ENCODE measurements at regions not wholly inside any gene's neighbourhood (a gene's known extent, or its start where the extent isn't known, plus 50 kb on each side); places are given as distances from the start of the nearest gene placed in this dataset.

DNA sequence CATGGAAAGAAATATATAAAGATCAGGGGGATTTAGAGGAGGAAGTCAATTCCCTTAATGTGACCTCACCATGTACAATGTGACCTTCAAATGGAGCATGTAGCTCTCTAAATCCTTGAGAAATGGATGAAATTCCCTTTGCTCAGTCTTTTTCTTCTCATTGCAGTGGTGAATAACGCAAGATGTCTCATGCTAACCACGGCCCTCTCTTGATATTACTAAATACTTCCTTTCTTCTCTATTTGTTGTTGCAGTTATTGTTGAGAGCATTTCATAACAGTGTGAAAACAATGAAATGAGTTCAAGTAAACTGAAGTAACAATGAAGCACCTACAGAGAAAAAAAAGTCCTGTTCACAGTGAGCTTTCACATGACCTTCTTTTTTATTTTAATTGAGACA is 55.6 kb downstream of the ZNF281 start:
- no peak for DNase-seq (ENCODE audit: low read depth, low spot score)

GRCh38 chr1:200353232-200353631 is 56.6 kb downstream of the ZNF281 start:
- DNase-seq (ENCODE audit: low read depth, low spot score) = no peak

GRCh38 chr1:200351826-200352549 is 57.8 kb downstream of the ZNF281 start:
- DNase-seq (ENCODE audit: low read depth, low spot score) = no peak

GRCh38 chr1:200351425-200351824 is 58.4 kb downstream of the ZNF281 start:
- no peak for DNase-seq (ENCODE audit: low read depth, low spot score)

GRCh38 chr1:200346700-200347099 is 63.1 kb downstream of the ZNF281 start:
- DNase-seq (ENCODE audit: low read depth, low spot score) = no peak

- no peak for DNase-seq (ENCODE audit: low read depth, low spot score)
These were observed 64.3 kb downstream of the ZNF281 start for GRCh38 chr1:200345520-200345919.

DNA sequence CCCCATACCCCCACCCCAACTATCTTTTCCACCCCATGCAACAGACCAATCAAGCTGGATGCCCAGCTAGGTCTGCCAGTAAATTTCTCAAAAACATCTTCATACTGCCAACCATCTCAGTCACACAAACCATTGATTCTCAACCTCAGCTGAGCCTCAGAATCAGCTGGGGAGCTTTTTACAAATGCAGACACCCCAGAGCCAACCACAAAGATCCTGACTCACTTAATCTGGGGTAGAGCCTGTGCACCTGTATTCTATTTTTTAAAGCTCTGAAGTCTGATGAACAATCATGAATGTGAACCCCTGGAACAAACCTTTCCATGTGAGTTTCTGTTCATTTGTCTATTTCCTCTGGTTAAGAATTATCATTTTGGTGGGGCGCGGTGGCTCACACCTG is 66.0 kb downstream of the ZNF281 start:
- DNase-seq (ENCODE audit: low read depth, low spot score) = no peak

DNA sequence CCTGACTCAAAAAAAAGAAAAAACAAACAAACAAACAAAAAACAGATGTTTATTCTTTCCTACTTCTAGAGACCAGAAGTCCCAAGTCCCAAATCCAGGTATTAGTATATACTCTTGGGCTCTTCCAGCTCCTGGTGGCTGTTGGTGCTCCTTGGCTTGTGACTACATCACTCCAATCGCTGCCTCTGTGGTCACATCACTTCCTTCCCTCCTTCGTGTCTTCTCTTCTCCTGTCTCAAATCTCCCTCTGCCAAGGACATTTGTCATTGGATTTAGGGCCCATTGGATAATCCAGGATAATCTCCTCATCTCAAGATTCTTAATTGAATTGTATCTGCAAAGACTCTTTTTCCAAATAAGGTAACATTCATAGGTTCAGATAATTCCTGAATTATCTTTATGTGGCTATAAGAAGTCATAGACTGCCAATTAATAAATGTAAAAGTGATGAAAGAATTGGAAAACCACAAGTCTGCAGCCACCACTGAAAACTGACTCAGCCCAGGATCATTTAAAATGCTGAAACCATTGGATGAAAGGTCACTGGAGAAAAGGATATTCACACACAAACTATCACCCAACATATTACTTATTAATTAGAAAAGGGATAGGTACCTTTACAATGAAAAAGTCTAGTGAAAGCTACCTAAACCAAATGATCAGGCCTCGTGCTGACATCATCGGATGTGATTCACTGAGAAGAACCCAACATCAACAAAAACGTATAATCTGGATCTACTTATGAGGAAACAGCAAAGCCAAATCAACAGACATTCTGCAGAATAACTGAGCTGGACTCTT is 67.1 kb downstream of the ZNF281 start:
- no peak for DNase-seq (ENCODE audit: low read depth, low spot score)

DNA sequence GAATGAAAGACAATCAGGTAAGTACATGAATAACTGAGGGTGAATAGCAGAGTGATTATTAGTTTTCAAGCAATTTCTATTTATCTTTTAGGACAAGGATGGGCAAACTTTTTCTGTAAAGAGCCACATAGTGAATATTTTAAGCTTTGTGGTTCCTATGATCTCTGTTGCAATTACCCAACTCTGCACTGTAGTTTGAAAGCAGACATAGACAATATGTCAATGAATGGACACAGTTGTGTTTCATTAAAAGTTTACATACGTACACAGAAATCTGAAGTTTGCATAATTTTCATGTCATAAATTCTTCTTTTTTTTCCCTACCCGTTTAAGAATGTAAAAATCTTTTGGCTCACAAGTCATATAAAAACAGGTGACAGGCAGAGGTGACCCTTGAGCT is 71.4 kb downstream of the ZNF281 start:
- DNase-seq (ENCODE audit: low read depth, low spot score) = no peak

DNA sequence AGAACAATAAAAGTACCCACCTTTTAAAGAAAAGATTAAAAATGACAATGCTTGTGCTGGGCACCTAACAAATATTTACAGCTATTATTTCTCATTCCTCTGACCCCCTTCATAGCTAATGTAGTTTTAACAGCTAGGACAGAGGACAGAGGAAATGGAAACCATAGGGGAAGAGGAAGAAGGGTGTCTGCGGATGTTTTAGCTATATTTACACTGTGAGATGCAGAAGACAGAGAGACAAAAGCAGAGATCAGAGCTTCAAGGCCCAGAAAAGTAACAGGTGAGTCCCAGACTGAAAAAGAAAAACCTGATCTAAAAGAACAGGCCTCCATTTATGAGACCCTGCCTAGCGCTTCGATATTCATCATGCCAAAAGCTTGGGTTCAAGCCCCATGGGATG is 72.0 kb downstream of the ZNF281 start:
- DNase-seq (ENCODE audit: low read depth, low spot score) = no peak

DNA sequence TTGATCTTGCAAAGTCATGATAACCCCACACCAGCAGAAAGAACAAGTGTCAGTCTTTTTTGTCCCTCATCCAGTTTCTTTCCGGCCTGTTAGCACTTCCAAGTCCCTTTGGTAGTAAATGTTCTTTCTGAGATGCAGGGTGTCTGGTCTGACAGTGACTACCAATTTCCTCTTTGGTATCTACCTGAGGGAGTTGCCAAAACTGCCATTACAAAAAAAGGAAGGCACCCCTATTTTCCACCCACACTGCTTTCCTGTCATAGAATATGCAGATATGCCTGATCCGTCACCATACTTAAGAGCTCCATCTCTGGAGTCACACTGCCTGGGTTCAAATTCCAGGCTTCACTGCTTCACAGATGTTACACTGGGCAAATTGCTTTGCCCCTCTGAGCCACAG is 72.4 kb downstream of the ZNF281 start:
- DNase-seq (ENCODE audit: low read depth, low spot score) = no peak

DNA sequence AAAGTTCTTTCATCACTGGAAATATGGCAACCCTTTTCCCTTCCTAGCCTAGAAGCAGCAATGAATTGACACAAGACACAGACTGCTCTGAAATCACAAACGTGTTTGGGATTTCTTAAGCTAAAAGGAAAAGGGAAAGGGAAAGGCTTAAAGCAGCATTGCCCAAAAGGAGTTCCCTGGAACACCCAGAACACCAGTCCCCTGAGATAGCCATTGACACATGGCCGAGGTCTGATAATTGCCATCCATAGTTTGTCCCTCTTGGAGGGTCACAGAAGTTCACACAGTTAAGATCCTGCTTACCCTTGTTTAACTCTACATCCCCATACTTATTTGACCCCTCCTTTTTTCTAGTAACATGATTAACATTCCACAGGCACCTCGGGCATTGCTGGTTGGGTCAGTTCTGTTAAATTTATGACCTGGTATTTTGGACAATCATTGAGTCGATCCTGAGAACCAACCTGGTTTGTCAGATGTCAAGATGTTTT is 72.9 kb downstream of the ZNF281 start:
- DNase-seq (ENCODE audit: low read depth, low spot score) = no peak

DNA sequence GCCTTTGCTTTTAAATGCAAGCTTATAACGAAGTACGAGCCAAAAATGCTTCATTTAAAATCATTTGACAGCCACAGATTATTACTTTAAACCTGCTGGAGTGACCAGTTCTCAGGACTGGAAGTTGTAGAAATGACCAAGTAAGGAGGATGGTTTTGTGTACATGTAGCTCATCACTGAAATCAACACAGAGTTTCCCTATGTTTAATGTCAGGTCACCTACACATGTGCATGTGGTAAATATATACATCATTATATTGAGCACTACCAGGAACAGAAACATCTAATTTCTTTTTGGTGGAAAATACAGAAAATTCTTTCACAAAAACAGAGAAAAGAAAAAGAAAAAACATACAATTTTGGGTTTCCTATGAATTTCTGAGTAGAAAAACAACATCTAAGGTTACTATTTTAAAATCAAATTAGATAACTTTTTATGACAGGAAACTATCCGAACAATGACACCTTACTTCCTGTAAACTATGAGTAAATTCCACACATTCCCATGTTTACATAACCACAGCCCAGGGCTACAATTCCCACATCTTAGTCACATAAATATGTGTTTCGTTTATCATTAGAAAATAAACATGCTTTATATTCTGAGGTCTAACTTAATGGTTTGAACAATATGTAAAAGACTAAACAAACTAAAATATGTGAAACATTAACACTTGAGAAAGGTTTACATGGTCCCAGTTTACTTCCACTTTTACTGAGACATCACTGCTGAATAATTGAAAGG is 73.6 kb downstream of the ZNF281 start:
- no peak for DNase-seq (ENCODE audit: low read depth, low spot score)

GRCh38 chr1:200334661-200335256 is 75.1 kb downstream of the ZNF281 start:
- DNase-seq (ENCODE audit: low read depth, low spot score) = no peak

- no peak for DNase-seq (ENCODE audit: low read depth, low spot score)
These were observed 76.5 kb downstream of the ZNF281 start for GRCh38 chr1:200333329-200333728.

GRCh38 chr1:200332716-200333115 is 77.1 kb downstream of the ZNF281 start:
- DNase-seq (ENCODE audit: low read depth, low spot score) = no peak

- DNase-seq (ENCODE audit: low read depth, low spot score) = no peak
These were observed 79.0 kb downstream of the ZNF281 start for GRCh38 chr1:200330741-200331428.

GRCh38 chr1:200329208-200329882 is 80.5 kb downstream of the ZNF281 start:
- DNase-seq (ENCODE audit: low read depth, low spot score) = no peak

DNA sequence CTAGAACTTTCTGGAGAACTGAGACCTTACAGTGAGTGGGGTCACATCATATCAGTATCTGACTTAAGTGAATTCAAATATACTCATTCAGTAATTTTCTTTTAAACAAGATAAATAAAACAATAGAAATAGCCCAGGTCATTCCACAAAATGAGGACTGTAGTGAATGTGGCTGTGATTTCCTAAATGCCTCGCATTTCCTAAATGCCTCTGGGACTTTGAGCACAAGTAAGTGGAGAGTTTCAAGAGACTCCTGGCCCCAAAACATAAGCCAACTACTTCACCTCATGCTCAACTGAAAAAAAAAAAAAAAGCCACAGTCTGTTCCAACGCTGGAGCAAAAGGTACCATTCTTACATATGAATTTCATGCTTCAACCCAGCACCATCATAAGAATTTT is 81.5 kb downstream of the ZNF281 start:
- no peak for DNase-seq (ENCODE audit: low read depth, low spot score)

GRCh38 chr1:200323856-200324400 is 85.9 kb downstream of the ZNF281 start:
- no peak for DNase-seq (ENCODE audit: low read depth, low spot score)

All from activated naive CD8-positive, alpha-beta T cell treated with anti-CD3 and anti-CD28 coated beads, Interleukin-2, amount 50 U/mL, for 16 hours (primary cell).